Neural cell (in vitro differentiated cells): ENCODE measurements at regions not wholly inside any gene's neighbourhood (a gene's known extent, or its start where the extent isn't known, plus 50 kb on each side); places are given as distances from the start of the nearest gene placed in this dataset.

ENCODE experiments used
- H2AFZ ChIP-seq: fragments of 200-600, 300-800 bp; sonication (generic), shearing (Covaris generic); 2 replicates; pipeline ENCODE4 v1.6.0; 2014; ENCODE audit warnings: low read depth, mild to moderate bottlenecking, antibody characterized with exemption, low read length, moderate library complexity
- H3F3A ChIP-seq: fragments of 200-600 bp; shearing (Covaris generic); 2 replicates; pipeline ENCODE4 v1.6.1; 2016; ENCODE audit warnings: mild to moderate bottlenecking, moderate library complexity, mixed read lengths, antibody characterized with exemption, low read length; ENCODE audit not compliant: insufficient read depth, poor library complexity, severe bottlenecking
- H3K27ac ChIP-seq: fragments of 200-600, 300-800 bp; sonication (generic), shearing (Covaris generic); 2 replicates; pipeline ENCODE4 v1.5.1; 2014; ENCODE audit warnings: mild to moderate bottlenecking, low read length, moderate library complexity
- H3K27me3 ChIP-seq: fragments of 300-800, 200-600 bp; sonication (generic), shearing (Covaris generic); 2 replicates; pipeline ENCODE4 v1.6.0; 2014; ENCODE audit warnings: mild to moderate bottlenecking, low read depth, low read length, moderate library complexity; ENCODE audit not compliant: insufficient read depth
- H3K36me3 ChIP-seq: fragments of 300-800, 200-600 bp; sonication (generic), shearing (Covaris generic); 2 replicates; pipeline ENCODE4 v1.5.1; 2014; ENCODE audit warnings: mild to moderate bottlenecking, antibody characterized with exemption, low read length, moderate library complexity; ENCODE audit not compliant: insufficient read depth
- H3K4me2 ChIP-seq: fragments of 300-800, 200-600 bp; sonication (generic), shearing (Covaris generic); 2 replicates; pipeline ENCODE4 v1.6.0; 2014; ENCODE audit warnings: mild to moderate bottlenecking, low read length
- H3K4me3 ChIP-seq: fragments of 300-800, 200-600 bp; sonication (generic), shearing (Covaris generic); 2 replicates; pipeline ENCODE4 v1.5.1; 2014; ENCODE audit warnings: mild to moderate bottlenecking, low read length, moderate library complexity
- H3K79me2 ChIP-seq: fragments of 200-600 bp; shearing (Covaris generic); replicated peaks from 2 replicates; pipeline ENCODE4 v1.6.0; 2014; ENCODE audit warnings: mild to moderate bottlenecking, low read length, moderate library complexity; ENCODE audit not compliant: insufficient read depth
- H3K9ac ChIP-seq: fragments of 300-800, 200-600 bp; sonication (generic), shearing (Covaris generic); 2 replicates; pipeline ENCODE4 v1.6.1; 2016; ENCODE audit warnings: mild to moderate bottlenecking, low read length, mixed read lengths
- H3K9me2 ChIP-seq: fragments of 200-600 bp; shearing (Covaris generic); 2 replicates; pipeline ENCODE4 v1.6.1; 2016; ENCODE audit warnings: mild to moderate bottlenecking, low read length, mixed read lengths; ENCODE audit not compliant: insufficient read depth
- H3K9me3 ChIP-seq: fragments of 200-600, 300-800 bp; sonication (generic), shearing (Covaris generic); 2 replicates; pipeline ENCODE4 v1.6.1; 2016; ENCODE audit warnings: mild to moderate bottlenecking, mixed run types, low read length, moderate library complexity, mixed read lengths
- H4K20me1 ChIP-seq: fragments of 200-600 bp; shearing (Covaris generic); 2 replicates; pipeline ENCODE4 v1.6.1; 2016; ENCODE audit warnings: mild to moderate bottlenecking, mixed run types; ENCODE audit not compliant: insufficient read depth
- EP300 ChIP-seq: fragments of 450-650 bp; conservative IDR thresholded peaks from 2 replicates; pipeline ENCODE4 v1.6.1; 2014; ENCODE audit warnings: antibody characterized with exemption, mild to moderate bottlenecking, moderate library complexity; ENCODE audit not compliant: poor library complexity, severe bottlenecking
- EZH2 ChIP-seq: fragments of 200-600, 300-800 bp; shearing (Covaris generic), sonication (generic); IDR thresholded peaks from 2 replicates; pipeline ENCODE4 v1.6.1; 2014; ENCODE audit warnings: antibody characterized with exemption, low read length, borderline replicate concordance, mild to moderate bottlenecking; ENCODE audit not compliant: insufficient read depth, poor library complexity, severe bottlenecking
- MXI1 ChIP-seq: fragments of 450-650 bp; conservative IDR thresholded peaks from 2 replicates; pipeline ENCODE4 v1.6.1; 2014; ENCODE audit warnings: antibody characterized with exemption, mild to moderate bottlenecking; ENCODE audit not compliant: poor library complexity, severe bottlenecking
- POLR2AphosphoS5 ChIP-seq: IDR thresholded peaks from 2 replicates; pipeline ENCODE4 v1.6.1; 2012
- RAD21 ChIP-seq: fragments of 450-650 bp; conservative IDR thresholded peaks from 2 replicates; pipeline ENCODE4 v1.6.1; 2014; ENCODE audit warnings: antibody characterized with exemption, mild to moderate bottlenecking, moderate library complexity
- REST ChIP-seq: IDR thresholded peaks from 2 replicates; pipeline ENCODE4 v1.6.1; 2012; ENCODE audit warnings: borderline replicate concordance
- SMC3 ChIP-seq: fragments of 450-650 bp; conservative IDR thresholded peaks from 2 replicates; pipeline ENCODE4 v1.6.1; 2014; ENCODE audit warnings: antibody characterized with exemption, mild to moderate bottlenecking, moderate library complexity; ENCODE audit not compliant: poor library complexity
- TAF1 ChIP-seq: IDR thresholded peaks from 2 replicates; pipeline ENCODE4 v1.6.1; 2012; ENCODE audit warnings: low read depth
- TF ChIP-seq, protein P1 (sequence below): fragments of 450-650 bp; IDR thresholded peaks from 2 replicates; pipeline ENCODE4 v1.5.1; 2014; ENCODE audit warnings: antibody characterized with exemption, mild to moderate bottlenecking, moderate library complexity; ENCODE audit not compliant: poor library complexity, severe bottlenecking

GRCh38 chr10:31584876-31585275 is 265.9 kb downstream of the ZEB1 start:
- TF ChIP-seq SMC3: no peak
- no peaks in the 10 kb centered on the region for H3K79me2 ChIP-seq
- no peaks in the 10 kb centered on the region for H3K9me3 ChIP-seq
- H3K36me3 ChIP-seq: no peaks in the 10 kb centered on the region
- H3K27ac ChIP-seq: no peak overlapping the region
- H2AFZ ChIP-seq: no peak overlapping the region
- no peaks in the 10 kb centered on the region for H3F3A ChIP-seq
- H3K9ac ChIP-seq: no peak overlapping the region
- no peaks in the 10 kb centered on the region for H3K9me2 ChIP-seq
- H4K20me1 ChIP-seq: no peaks in the 10 kb centered on the region
- H3K4me2 ChIP-seq: no peak overlapping the region
- no peaks in the 10 kb centered on the region for H3K27me3 ChIP-seq
- no peak overlapping the region for H3K4me3 ChIP-seq

- no peaks in the 10 kb centered on the region for H3F3A ChIP-seq
Observed at GRCh38 chr10:31584098-31584631, 265.1 kb downstream of the ZEB1 start.

More at GRCh38 chr10:31584098-31584631, 265.1 kb downstream of the ZEB1 start:
- H4K20me1 ChIP-seq: no peaks in the 10 kb centered on the region
- no peak overlapping the region for H3K9ac ChIP-seq
- H2AFZ ChIP-seq: no peak overlapping the region
- TF ChIP-seq, protein P1, sequence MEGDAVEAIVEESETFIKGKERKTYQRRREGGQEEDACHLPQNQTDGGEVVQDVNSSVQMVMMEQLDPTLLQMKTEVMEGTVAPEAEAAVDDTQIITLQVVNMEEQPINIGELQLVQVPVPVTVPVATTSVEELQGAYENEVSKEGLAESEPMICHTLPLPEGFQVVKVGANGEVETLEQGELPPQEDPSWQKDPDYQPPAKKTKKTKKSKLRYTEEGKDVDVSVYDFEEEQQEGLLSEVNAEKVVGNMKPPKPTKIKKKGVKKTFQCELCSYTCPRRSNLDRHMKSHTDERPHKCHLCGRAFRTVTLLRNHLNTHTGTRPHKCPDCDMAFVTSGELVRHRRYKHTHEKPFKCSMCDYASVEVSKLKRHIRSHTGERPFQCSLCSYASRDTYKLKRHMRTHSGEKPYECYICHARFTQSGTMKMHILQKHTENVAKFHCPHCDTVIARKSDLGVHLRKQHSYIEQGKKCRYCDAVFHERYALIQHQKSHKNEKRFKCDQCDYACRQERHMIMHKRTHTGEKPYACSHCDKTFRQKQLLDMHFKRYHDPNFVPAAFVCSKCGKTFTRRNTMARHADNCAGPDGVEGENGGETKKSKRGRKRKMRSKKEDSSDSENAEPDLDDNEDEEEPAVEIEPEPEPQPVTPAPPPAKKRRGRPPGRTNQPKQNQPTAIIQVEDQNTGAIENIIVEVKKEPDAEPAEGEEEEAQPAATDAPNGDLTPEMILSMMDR: no peak
- no peak for TF ChIP-seq POLR2AphosphoS5
- no peak for TF ChIP-seq EP300
- no peak for TF ChIP-seq REST
- TF ChIP-seq EZH2: no peak
- no peak for TF ChIP-seq TAF1
- no peak for TF ChIP-seq MXI1
- TF ChIP-seq RAD21: no peak
- no peak for TF ChIP-seq SMC3
- no peaks in the 10 kb centered on the region for H3K36me3 ChIP-seq
- no peak overlapping the region for H3K4me3 ChIP-seq
- no peak overlapping the region for H3K4me2 ChIP-seq
- H3K27ac ChIP-seq: no peak overlapping the region
- H3K79me2 ChIP-seq: no peaks in the 10 kb centered on the region
- H3K9me2 ChIP-seq: no peaks in the 10 kb centered on the region
- H3K27me3 ChIP-seq: no peaks in the 10 kb centered on the region
- no peaks in the 10 kb centered on the region for H3K9me3 ChIP-seq
